ENCODE measurements at regions not wholly inside any gene's neighbourhood (a gene's known extent, or its start where the extent isn't known, plus 50 kb on each side); places are given as distances from the start of the nearest gene placed in this dataset.
"Not testable (repeated sequence)": the region's sequence is repeated elsewhere in the genome, so short reads cannot be mapped to it uniquely, and the experiment has no call there.

DNA sequence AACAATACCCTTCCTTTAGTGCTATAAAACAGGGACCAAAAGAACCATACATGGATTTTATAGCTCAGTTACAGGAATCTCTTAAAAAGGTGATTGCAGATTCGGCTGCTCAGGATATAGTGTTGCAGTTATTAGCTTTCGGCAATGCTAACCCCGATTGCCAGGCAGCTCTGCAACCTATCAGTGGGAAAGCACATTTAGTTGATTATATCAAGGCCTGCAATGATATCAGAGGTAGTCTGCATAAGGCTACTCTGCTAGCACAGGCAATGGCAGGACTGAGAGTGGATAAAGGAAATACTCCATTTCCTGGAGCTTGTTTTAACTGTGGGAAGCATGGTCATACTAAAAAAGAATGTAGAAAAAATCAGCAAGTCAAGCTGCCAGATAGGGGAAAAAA, 327.7 kb downstream of the REEP3 start:
- DNase-seq (ENCODE audit: low spot score): not testable (repeated sequence)

GRCh38 chr10:63862860-63863259, 341.7 kb downstream of the REEP3 start:
- no peak for DNase-seq (ENCODE audit: low spot score)

DNA sequence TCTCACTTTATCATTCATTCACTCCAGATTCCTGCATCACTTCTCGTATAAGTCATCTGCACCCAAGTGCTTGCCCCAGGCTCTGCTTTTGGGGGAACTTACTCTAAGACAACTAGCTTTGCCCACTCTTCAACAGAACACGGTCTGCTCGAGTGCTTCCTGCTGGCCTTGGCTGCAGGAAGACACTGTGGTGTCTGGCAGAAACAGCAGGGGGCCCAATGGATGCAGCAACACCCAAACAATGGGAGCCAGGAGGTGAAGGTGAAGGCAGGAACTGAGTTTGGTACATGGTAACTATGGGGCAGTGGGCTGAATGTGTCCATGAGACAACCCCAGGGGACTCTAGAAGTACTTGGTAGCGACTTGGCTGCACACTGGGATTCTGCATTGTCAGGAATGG, 344.0 kb downstream of the REEP3 start:
- DNase-seq (ENCODE audit: low spot score): no peak

GRCh38 chr10:63866075-63866746, 345.0 kb downstream of the REEP3 start:
- DNase-seq (ENCODE audit: low spot score): peak; percentile 71

- no peak for DNase-seq (ENCODE audit: low spot score)
Observed at GRCh38 chr10:63866747-63867140, 345.5 kb downstream of the REEP3 start.

GRCh38 chr10:63878428-63878827, 357.2 kb downstream of the REEP3 start:
- no peak for DNase-seq (ENCODE audit: low spot score)

GRCh38 chr10:63883861-63884260, 362.7 kb downstream of the REEP3 start:
- no peak for DNase-seq (ENCODE audit: low spot score)

GRCh38 chr10:63884426-63884825, 363.2 kb downstream of the REEP3 start:
- DNase-seq (ENCODE audit: low spot score): no peak

DNA sequence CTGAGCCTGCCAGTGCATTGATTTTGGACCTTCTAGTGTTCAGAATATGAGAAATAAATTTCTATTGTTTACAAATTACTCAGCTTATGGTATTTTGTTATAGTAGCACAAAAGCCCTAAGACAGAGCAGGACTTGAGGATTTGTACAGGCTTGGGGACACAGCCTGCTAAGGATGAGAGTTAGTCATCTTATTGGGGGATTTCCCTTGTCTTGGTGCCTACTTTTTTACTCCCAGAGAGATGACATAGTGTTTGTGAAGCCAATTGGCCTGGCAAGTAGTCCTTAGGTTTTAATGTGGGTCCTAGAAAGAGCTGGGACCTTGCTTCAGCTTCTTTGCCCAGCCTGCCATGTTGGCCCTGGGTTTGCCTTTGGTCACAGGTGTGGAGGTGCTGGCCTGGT, 364.0 kb downstream of the REEP3 start:
- no peak for DNase-seq (ENCODE audit: low spot score)

DNA sequence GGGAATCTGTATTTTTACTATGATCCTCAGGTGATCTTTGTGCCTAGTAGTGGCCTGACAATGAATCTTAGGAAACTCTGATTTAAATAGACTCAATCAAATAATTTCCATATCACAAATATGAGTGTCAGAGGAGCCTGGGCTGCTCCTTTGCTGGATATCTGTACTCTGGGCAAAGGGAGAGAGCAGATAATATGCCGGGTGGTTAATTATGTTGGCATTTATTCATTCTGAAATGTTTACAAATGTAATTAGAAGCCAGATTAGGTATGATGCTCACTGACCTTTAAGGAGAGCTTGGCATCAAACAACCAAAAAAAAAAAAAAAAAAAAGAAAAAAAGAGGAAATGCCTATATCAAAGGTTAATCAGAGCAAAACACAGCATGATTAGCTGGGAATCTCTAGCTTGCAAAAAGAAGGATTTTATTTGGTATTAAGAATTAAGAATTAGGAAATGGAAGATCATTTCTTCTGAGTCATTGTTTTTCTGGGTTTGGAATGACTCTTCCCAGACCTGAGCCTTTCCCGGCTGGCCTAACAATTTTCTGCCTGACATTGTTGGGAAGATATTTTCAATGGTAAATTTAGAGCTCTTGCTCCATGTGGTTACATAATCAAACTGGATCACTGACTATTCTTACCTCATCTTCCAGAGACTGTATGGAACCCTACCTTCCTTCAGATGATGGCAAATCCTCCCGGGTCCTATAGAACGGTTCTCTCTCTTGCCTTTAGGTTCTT, 365.3 kb downstream of the REEP3 start:
- no peak for DNase-seq (ENCODE audit: low spot score)

DNA sequence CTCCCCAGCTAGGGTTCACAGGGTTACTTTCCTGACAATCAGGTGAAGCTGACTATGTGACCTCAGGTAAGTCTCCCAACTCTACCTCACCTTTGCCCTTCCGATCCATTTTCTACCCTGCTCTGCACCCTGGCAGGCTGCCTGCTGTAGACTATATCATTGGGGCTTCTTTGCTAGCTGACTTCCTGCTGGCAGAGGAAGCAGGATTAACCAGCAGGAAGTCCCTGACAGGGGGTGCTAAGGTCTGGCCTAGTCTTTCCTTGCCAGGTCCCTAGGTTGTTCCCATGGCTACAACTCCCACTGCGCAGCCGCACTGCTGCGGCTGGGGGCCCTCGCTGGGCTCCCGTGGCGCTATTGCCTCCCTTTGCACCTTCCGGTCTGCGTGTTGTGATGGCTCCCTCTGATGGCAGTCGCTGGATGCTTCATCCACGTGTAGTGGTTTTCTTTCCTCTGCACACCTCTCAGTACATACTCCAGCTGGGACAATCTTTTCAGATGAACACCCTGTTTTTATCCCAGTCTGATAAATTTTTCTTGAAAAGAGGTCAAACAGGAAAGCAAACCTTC, 365.9 kb downstream of the REEP3 start:
- no peak for DNase-seq (ENCODE audit: low spot score)

- DNase-seq (ENCODE audit: low spot score): no peak
Observed at GRCh38 chr10:63887600-63888370, 366.6 kb downstream of the REEP3 start.

DNA sequence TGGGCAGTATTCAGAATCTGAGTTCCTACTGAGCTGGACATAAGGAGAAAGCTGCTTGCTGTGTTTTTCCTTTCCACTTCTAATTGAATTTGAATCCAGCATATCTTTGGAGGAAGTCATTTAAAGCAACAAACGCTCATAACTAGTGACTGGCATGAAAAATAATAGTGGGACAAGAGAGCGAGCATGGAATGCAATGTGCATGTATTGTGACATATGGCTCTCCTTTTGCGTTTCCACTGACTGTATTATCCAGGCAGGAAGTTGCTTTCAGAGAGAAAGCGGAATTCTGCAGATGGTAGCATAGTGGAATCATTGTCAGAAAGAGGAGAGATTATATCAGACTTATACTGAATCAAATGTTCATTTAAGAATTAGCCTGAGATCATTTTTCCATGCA, 368.6 kb downstream of the REEP3 start:
- no peak for DNase-seq (ENCODE audit: low spot score)

GRCh38 chr10:63896992-63897391, 375.8 kb downstream of the REEP3 start:
- DNase-seq (ENCODE audit: low spot score): no peak

GRCh38 chr10:63899673-63900300, 378.6 kb downstream of the REEP3 start:
- DNase-seq (ENCODE audit: low spot score): no peak

- no peak for DNase-seq (ENCODE audit: low spot score)
Observed at GRCh38 chr10:63901228-63901627, 380.0 kb downstream of the REEP3 start.

DNA sequence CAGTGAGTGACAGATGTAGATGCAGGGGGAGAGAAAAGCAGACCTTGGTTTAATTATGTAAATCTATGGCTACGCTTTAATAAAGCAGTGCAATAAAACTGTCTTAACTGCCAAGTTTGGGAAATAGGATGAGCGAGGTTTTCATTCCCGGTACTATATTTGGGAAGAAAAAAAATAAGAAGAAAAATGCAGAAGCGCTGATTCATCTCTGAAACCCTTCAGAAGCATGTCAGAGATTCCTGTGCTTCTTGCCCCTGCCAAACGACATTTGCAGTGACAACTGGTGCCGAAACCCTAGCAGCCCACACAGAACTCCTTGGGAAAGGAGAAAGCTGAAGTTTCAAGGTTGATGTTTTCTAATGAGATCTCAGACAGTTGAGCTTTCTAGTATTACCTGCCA, 380.7 kb downstream of the REEP3 start:
- no peak for DNase-seq (ENCODE audit: low spot score)

DNA sequence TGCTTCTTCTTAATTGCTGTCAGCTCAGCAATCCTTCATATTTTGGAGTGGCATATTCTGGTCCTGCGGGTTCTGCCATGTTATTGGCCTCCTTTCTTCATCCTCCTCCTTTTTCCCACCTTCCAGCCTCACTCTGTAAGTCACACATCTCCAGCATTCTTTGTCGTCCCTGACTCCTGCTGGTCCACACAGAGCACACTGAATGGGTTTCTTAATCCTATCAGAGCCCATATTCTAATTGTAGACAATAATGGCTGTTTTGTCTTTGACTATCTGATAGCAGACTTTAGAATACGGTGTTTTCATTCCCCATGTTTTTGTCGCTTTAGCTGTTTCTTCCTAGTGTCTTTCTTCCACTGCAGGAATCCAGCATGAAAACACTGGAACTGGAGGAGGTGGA, 389.6 kb downstream of the REEP3 start:
- DNase-seq (ENCODE audit: low spot score): no peak

- no peak for DNase-seq (ENCODE audit: low spot score)
Observed at GRCh38 chr10:63915240-63915639, 394.0 kb downstream of the REEP3 start.

- no peak for DNase-seq (ENCODE audit: low spot score)
Observed at GRCh38 chr10:63917363-63917762, 396.2 kb downstream of the REEP3 start.

DNA sequence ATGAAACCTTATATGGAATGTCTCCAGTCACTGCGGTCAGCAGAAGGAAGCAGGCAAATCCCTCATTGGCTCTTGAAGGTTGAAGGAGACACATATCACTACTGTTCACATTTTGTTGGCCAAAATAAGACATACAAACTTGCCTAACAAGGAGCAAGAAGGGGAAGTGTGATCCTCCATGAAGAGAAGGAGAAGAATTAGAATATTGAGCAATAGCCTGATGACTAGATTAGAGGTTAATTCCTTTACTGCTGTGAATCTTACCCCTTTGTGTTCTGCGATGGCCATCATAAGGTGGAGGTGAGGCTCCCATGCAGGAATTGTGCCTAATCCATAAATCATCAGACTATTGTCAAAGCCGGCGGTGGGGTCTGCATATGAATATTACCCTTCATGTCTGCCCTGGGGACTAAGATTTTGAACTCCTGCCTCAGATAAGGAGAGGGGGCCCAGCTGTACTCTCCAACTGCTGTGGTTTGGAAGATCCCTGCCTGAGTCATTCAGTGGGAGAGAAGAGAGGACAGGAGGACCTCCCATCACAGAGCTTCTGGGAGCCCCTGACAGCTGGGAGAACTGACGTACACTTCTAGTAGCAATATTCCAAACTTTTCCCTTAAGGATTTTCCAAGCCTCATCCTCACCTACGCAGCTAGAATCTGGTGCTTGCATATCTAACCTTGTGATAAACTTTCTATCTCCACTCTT, 398.5 kb downstream of the REEP3 start:
- DNase-seq (ENCODE audit: low spot score): no peak

DNA sequence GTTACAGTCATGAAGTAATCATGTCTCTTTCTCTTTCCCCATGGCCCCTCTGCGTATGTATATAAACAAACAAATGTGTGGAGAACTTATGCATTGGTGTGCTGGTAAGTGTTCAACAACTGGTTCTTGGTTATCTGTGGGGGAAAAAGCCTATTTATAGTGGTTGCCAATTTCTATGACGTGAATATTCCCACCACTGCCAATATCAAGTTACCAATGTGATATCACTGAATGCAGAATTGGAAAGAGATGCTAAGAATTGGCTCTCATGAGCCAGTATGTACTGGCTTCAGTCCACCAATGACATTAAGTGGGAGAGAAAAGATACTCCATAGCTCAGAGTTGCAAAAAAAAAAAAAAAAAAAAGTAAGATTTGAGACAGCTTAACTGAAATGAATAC, 399.7 kb downstream of the REEP3 start:
- no peak for DNase-seq (ENCODE audit: low spot score)
